ENCODE measurements at regions not wholly inside any gene's neighbourhood (a gene's known extent, or its start where the extent isn't known, plus 50 kb on each side); places are given as distances from the start of the nearest gene placed in this dataset.

DNA sequence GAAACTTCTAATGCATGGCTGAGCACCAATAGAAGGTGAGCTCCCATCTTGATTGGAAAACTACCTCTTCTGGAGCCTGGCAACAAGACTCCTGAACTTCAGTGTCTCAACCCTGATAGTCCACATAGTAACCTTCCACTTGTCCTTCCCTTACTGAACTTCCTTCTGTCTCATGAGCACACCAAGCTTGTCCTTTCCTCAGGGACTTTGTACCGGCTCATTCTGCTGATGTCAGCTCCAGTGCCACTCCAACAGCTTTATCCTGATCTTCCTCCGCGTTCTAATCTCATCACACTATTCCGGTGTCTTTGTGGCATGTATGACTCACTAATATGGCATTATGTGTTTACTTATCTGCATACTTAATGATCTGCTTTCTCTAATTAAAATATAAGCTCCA lies 862.0 kb upstream of the ID2 start:
- H3K4me3 ChIP-seq (ENCODE audit: low read length in 3 of 3): no peak overlapping the region
- no peaks in the 10 kb centered on the region for H3K4me1 ChIP-seq (ENCODE audit: control insufficient read depth in 3 of 3, insufficient read depth in 3 of 3, low read length in 3 of 3)
- no peak overlapping the region for H3K9ac ChIP-seq (ENCODE audit: low read depth in 1 of 3, low read length in 3 of 3)
- H3K27me3 ChIP-seq (ENCODE audit: control insufficient read depth in 3 of 3, insufficient read depth in 3 of 3, low read length in 3 of 3): peaks cover 0 to 7% (median 2%) of the 10 kb centered on the region in 3 donors
- no peaks in the 10 kb centered on the region for H3K36me3 ChIP-seq (ENCODE audit: control insufficient read depth in 3 of 3, insufficient read depth in 3 of 3, low read length in 3 of 3)
- no peaks in the 10 kb centered on the region for H3K9me3 ChIP-seq (ENCODE audit: control insufficient read depth in 3 of 3, low read length in 3 of 3)
- no peak overlapping the region for H3K27ac ChIP-seq (ENCODE audit: low read depth, low read length)

GRCh38 chr2:7824211-7824610 lies 857.6 kb upstream of the ID2 start:
- H3K4me1 ChIP-seq (ENCODE audit: control insufficient read depth in 3 of 3, insufficient read depth in 3 of 3, low read length in 3 of 3): no peaks in the 10 kb centered on the region
- no peak overlapping the region for H3K9ac ChIP-seq (ENCODE audit: low read depth in 1 of 3, low read length in 3 of 3)
- no peaks in the 10 kb centered on the region for H3K9me3 ChIP-seq (ENCODE audit: control insufficient read depth in 3 of 3, low read length in 3 of 3)
- H3K4me3 ChIP-seq (ENCODE audit: low read length in 3 of 3): no peak overlapping the region
- no peaks in the 10 kb centered on the region for H3K27me3 ChIP-seq (ENCODE audit: control insufficient read depth in 3 of 3, insufficient read depth in 3 of 3, low read length in 3 of 3)
- H3K36me3 ChIP-seq (ENCODE audit: control insufficient read depth in 3 of 3, insufficient read depth in 3 of 3, low read length in 3 of 3): no peaks in the 10 kb centered on the region
- no peak overlapping the region for H3K27ac ChIP-seq (ENCODE audit: low read depth, low read length)

DNA sequence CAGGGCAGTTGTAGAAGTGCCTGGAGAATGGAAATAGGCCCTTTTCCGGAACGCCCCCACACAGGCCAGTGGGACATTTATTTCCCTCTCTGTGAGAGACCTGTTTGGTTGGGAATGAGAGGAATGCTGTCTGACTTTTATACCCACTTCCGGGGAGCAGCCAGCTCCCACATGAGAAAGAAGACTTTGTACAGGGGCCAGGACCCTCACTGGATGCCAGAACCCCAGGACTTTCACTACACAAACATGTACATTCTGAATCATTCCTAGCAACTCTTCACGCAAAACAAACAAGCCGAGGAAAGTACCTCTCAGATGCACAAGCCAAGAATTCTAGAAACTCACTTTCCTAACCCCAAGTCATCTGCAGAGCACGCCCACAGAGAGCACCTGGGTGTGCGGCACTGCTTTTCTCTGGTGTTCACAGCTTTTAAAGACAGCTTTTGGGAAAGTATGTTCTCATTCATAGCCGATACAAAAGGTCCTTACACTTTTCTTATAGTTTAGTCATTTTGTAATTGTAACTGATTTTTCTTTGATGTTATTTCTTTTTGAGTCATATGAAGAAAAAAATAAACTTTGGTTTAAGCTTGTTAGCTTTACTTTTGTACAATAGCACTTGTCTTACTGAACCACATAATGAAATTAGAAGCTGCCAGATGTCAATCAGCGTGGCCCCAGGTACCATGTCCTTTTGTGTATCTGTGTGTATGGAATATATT lies 856.1 kb upstream of the ID2 start:
- no peak overlapping the region for H3K27ac ChIP-seq (ENCODE audit: low read depth, low read length)
- no peaks in the 10 kb centered on the region for H3K4me1 ChIP-seq (ENCODE audit: control insufficient read depth in 3 of 3, insufficient read depth in 3 of 3, low read length in 3 of 3)
- no peaks in the 10 kb centered on the region for H3K36me3 ChIP-seq (ENCODE audit: control insufficient read depth in 3 of 3, insufficient read depth in 3 of 3, low read length in 3 of 3)
- no peak overlapping the region for H3K4me3 ChIP-seq (ENCODE audit: low read length in 3 of 3)
- H3K27me3 ChIP-seq (ENCODE audit: control insufficient read depth in 3 of 3, insufficient read depth in 3 of 3, low read length in 3 of 3): no peaks in the 10 kb centered on the region
- H3K9ac ChIP-seq (ENCODE audit: low read depth in 1 of 3, low read length in 3 of 3): no peak overlapping the region
- H3K9me3 ChIP-seq (ENCODE audit: control insufficient read depth in 3 of 3, low read length in 3 of 3): no peaks in the 10 kb centered on the region

DNA sequence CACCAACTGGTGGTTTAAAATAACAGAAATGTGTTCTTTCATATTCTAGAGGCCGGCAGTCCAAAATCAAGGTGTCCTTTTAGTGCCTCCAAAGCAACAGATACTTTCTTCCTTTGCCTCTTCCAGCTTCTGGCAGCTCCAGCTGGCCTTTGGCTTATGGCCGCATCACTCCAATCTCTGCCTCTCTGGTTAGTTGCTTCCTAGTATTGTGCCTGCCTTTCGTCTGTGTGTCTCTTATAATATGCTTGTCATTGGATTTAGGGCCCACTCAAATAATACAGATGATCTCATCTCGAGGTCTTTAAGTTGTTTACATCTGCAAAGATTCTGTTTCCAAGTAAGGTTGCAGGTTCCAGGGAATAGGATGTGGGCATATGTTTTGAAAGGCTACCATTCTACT lies 855.2 kb upstream of the ID2 start:
- Histone ChIP-seq H3K4me1 (ENCODE audit: control insufficient read depth in 3 of 3, insufficient read depth in 3 of 3, low read length in 3 of 3) (no peaks in the 10 kb centered on the region), H3K27me3 (ENCODE audit: control insufficient read depth in 3 of 3, insufficient read depth in 3 of 3, low read length in 3 of 3) (no peaks in the 10 kb centered on the region), H3K9ac (ENCODE audit: low read depth in 1 of 3, low read length in 3 of 3) (no peak overlapping the region), H3K9me3 (ENCODE audit: control insufficient read depth in 3 of 3, low read length in 3 of 3) (no peaks in the 10 kb centered on the region), H3K36me3 (ENCODE audit: control insufficient read depth in 3 of 3, insufficient read depth in 3 of 3, low read length in 3 of 3) (no peaks in the 10 kb centered on the region), H3K4me3 (ENCODE audit: low read length in 3 of 3) (no peak overlapping the region), H3K27ac (ENCODE audit: low read depth, low read length) (no peak overlapping the region)

GRCh38 chr2:7829241-7829640 lies 852.6 kb upstream of the ID2 start:
- H3K27me3 ChIP-seq (ENCODE audit: control insufficient read depth in 3 of 3, insufficient read depth in 3 of 3, low read length in 3 of 3): no peaks in the 10 kb centered on the region
- H3K4me1 ChIP-seq (ENCODE audit: control insufficient read depth in 3 of 3, insufficient read depth in 3 of 3, low read length in 3 of 3): no peaks in the 10 kb centered on the region
- no peak overlapping the region for H3K4me3 ChIP-seq (ENCODE audit: low read length in 3 of 3)
- no peaks in the 10 kb centered on the region for H3K36me3 ChIP-seq (ENCODE audit: control insufficient read depth in 3 of 3, insufficient read depth in 3 of 3, low read length in 3 of 3)
- no peak overlapping the region for H3K9ac ChIP-seq (ENCODE audit: low read depth in 1 of 3, low read length in 3 of 3)
- no peak overlapping the region for H3K27ac ChIP-seq (ENCODE audit: low read depth, low read length)
- no peaks in the 10 kb centered on the region for H3K9me3 ChIP-seq (ENCODE audit: control insufficient read depth in 3 of 3, low read length in 3 of 3)

GRCh38 chr2:7830616-7831015 lies 851.2 kb upstream of the ID2 start:
- Histone ChIP-seq H3K4me3 (ENCODE audit: low read length in 3 of 3) (no peak overlapping the region), H3K27ac (ENCODE audit: low read depth, low read length) (no peak overlapping the region), H3K27me3 (ENCODE audit: control insufficient read depth in 3 of 3, insufficient read depth in 3 of 3, low read length in 3 of 3) (no peaks in the 10 kb centered on the region), H3K4me1 (ENCODE audit: control insufficient read depth in 3 of 3, insufficient read depth in 3 of 3, low read length in 3 of 3) (no peaks in the 10 kb centered on the region), H3K9me3 (ENCODE audit: control insufficient read depth in 3 of 3, low read length in 3 of 3) (no peaks in the 10 kb centered on the region), H3K9ac (ENCODE audit: low read depth in 1 of 3, low read length in 3 of 3) (no peak overlapping the region), H3K36me3 (ENCODE audit: control insufficient read depth in 3 of 3, insufficient read depth in 3 of 3, low read length in 3 of 3) (no peaks in the 10 kb centered on the region)

DNA sequence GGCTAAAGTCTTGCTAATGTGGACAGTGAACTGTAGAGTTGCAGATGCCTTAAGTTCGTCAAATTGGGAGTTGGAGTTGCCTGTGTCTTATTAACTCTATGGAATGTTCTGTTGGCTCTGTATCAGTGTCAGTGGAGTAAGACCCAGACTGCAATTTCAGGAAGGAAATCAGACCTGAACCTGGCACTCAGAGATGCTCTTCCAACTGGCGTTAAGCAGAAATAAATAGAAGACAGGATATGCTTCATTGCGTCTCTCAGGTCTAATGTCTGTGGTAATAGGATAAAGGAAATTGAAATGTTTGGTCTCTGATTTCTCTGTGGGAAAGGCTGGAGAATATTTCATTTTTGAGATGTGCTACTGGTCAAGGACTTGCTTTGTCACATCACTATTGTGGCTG lies 846.7 kb upstream of the ID2 start:
- Histone ChIP-seq H3K9ac (ENCODE audit: low read depth in 1 of 3, low read length in 3 of 3) (no peak overlapping the region), H3K9me3 (ENCODE audit: control insufficient read depth in 3 of 3, low read length in 3 of 3) (no peaks in the 10 kb centered on the region), H3K4me1 (ENCODE audit: control insufficient read depth in 3 of 3, insufficient read depth in 3 of 3, low read length in 3 of 3) (no peaks in the 10 kb centered on the region), H3K27ac (ENCODE audit: low read depth, low read length) (no peak overlapping the region), H3K4me3 (ENCODE audit: low read length in 3 of 3) (no peak overlapping the region), H3K36me3 (ENCODE audit: control insufficient read depth in 3 of 3, insufficient read depth in 3 of 3, low read length in 3 of 3) (no peaks in the 10 kb centered on the region), H3K27me3 (ENCODE audit: control insufficient read depth in 3 of 3, insufficient read depth in 3 of 3, low read length in 3 of 3) (peaks cover 0 to 5% (median 0%) of the 10 kb centered on the region in 3 donors)

DNA sequence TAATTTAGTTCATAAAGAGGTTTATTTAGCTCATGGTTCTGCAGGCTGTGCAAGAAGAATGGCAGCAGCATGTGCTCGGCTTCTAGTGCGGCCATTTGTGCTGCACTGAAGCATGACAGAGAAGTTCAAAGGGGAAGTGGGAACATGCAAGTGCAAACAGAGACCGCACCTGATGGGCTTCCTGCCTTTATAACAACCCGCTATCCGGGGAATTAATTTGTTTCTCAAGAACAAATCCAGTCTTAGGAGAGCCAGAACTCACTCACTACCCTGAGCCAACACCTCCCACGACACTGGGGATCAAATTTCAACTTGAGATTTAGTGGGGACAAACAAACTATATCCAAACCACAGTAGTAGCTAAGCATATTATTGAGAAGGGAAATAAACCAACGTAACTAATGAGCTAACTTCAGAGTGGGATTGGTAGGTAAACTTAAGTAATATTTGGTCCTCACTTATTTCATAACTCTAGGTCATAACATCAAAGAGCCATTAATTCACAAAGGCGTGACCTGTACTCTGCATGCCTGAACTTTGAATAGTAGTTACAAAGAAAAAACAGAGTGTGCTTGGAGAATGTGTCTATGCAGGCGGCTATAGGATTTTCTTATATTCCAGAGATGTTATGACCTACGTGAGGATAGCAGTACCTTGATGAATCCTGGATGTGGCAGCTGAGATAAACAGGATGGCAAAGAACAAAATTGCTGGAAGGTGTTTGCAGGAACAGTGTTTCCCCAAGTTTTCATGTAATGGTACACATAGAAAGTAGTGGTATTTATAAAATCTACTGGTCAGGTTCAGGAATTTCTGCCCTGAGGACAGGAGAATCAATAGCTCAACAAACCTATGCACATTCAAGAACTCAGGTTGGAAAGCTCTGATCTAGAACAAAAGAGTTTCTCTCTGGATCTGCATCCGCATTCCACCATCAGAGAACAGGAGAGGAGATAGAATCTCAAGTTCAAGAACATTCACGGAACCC lies 845.9 kb upstream of the ID2 start:
- H3K9me3 ChIP-seq (ENCODE audit: control insufficient read depth in 3 of 3, low read length in 3 of 3): no peaks in the 10 kb centered on the region
- no peak overlapping the region for H3K9ac ChIP-seq (ENCODE audit: low read depth in 1 of 3, low read length in 3 of 3)
- no peak overlapping the region for H3K27ac ChIP-seq (ENCODE audit: low read depth, low read length)
- no peaks in the 10 kb centered on the region for H3K36me3 ChIP-seq (ENCODE audit: control insufficient read depth in 3 of 3, insufficient read depth in 3 of 3, low read length in 3 of 3)
- no peak overlapping the region for H3K4me3 ChIP-seq (ENCODE audit: low read length in 3 of 3)
- H3K27me3 ChIP-seq (ENCODE audit: control insufficient read depth in 3 of 3, insufficient read depth in 3 of 3, low read length in 3 of 3): peaks cover 0 to 5% (median 0%) of the 10 kb centered on the region in 3 donors
- H3K4me1 ChIP-seq (ENCODE audit: control insufficient read depth in 3 of 3, insufficient read depth in 3 of 3, low read length in 3 of 3): no peaks in the 10 kb centered on the region

- no peak overlapping the region for H3K27ac ChIP-seq (ENCODE audit: low read depth, low read length)
- no peaks in the 10 kb centered on the region for H3K36me3 ChIP-seq (ENCODE audit: control insufficient read depth in 3 of 3, insufficient read depth in 3 of 3, low read length in 3 of 3)
- H3K27me3 ChIP-seq (ENCODE audit: control insufficient read depth in 3 of 3, insufficient read depth in 3 of 3, low read length in 3 of 3): peaks cover 0 to 5% (median 0%) of the 10 kb centered on the region in 3 donors
- no peaks in the 10 kb centered on the region for H3K4me1 ChIP-seq (ENCODE audit: control insufficient read depth in 3 of 3, insufficient read depth in 3 of 3, low read length in 3 of 3)
- no peak overlapping the region for H3K4me3 ChIP-seq (ENCODE audit: low read length in 3 of 3)
- no peaks in the 10 kb centered on the region for H3K9me3 ChIP-seq (ENCODE audit: control insufficient read depth in 3 of 3, low read length in 3 of 3)
- H3K9ac ChIP-seq (ENCODE audit: low read depth in 1 of 3, low read length in 3 of 3): no peak overlapping the region
Measured at GRCh38 chr2:7837237-7837760, 844.6 kb upstream of the ID2 start.

GRCh38 chr2:7838669-7839068 lies 843.2 kb upstream of the ID2 start:
- Histone ChIP-seq H3K9ac (ENCODE audit: low read depth in 1 of 3, low read length in 3 of 3) (no peak overlapping the region), H3K36me3 (ENCODE audit: control insufficient read depth in 3 of 3, insufficient read depth in 3 of 3, low read length in 3 of 3) (no peaks in the 10 kb centered on the region), H3K9me3 (ENCODE audit: control insufficient read depth in 3 of 3, low read length in 3 of 3) (no peaks in the 10 kb centered on the region), H3K27me3 (ENCODE audit: control insufficient read depth in 3 of 3, insufficient read depth in 3 of 3, low read length in 3 of 3) (peaks cover 0 to 5% (median 0%) of the 10 kb centered on the region in 3 donors), H3K4me1 (ENCODE audit: control insufficient read depth in 3 of 3, insufficient read depth in 3 of 3, low read length in 3 of 3) (no peaks in the 10 kb centered on the region), H3K27ac (ENCODE audit: low read depth, low read length) (no peak overlapping the region), H3K4me3 (ENCODE audit: low read length in 3 of 3) (no peak overlapping the region)
